ENCODE measurements at regions not wholly inside any gene's neighbourhood (a gene's known extent, or its start where the extent isn't known, plus 50 kb on each side); places are given as distances from the start of the nearest gene placed in this dataset.

GRCh38 chr7:91372323-91372722 lies 108.1 kb downstream of the FZD1 start:
- no peak overlapping the region for H3K4me2 ChIP-seq (replicated peaks; ENCODE audit: low read depth, low read length, poor library complexity, severe bottlenecking)
- H3K9me3 ChIP-seq (ENCODE audit: control extremely low read depth in 1 of 3, control insufficient read depth in 2 of 3, insufficient read depth in 1 of 3, low read length in 2 of 3), result no peaks in the 10 kb centered on the region
- H3K79me2 ChIP-seq (ENCODE audit: control insufficient read depth, insufficient read depth, low read length), result no peaks in the 10 kb centered on the region
- no peak for DNase-seq
- WGBS (ENCODE audit: insufficient coverage), result 100% methylated on average over 2 of the region's 3 CpGs
- ATAC-seq (ENCODE audit: low read depth), result no peak
- no peak overlapping the region for H3K27ac ChIP-seq (ENCODE audit: low read length in 2 of 2)
- peaks cover 4% of the 10 kb centered on the region for H3K4me1 Mint-ChIP-seq
- TF ChIP-seq EZH2 (IDR thresholded peaks at IDR 0.05; ENCODE audit: borderline replicate concordance, insufficient read depth, low read depth, low read length, poor library complexity, severe bottlenecking), result no peak
- TF ChIP-seq CTCF (IDR thresholded peaks at IDR 0.05), result no peak
- no peaks in the 10 kb centered on the region for H4K20me1 ChIP-seq (ENCODE audit: control insufficient read depth, insufficient read depth, low read length, poor library complexity, severe bottlenecking)
- no peak overlapping the region for H3K4me3 Mint-ChIP-seq
- POLR2A ChIA-PET, result no interaction called here
- H3K9ac ChIP-seq (ENCODE audit: low read length), result no peak overlapping the region
- H3K36me3 ChIP-seq (replicated peaks in 1 of 2; ENCODE audit: control extremely low read depth in 1 of 2, control insufficient read depth in 1 of 2, extremely low read depth in 1 of 2, insufficient read depth in 2 of 2, low read length in 1 of 2), result no peaks in the 10 kb centered on the region
- no peak overlapping the region for H3K27ac Mint-ChIP-seq
- intact Hi-C loops (cut with micrococcal nuclease), result no loop called here
- no peaks in the 10 kb centered on the region for H3K27me3 ChIP-seq (replicated peaks in 1 of 4; ENCODE audit: control extremely low read depth in 1 of 4, control insufficient read depth in 3 of 4, insufficient read depth in 4 of 4, low read length in 3 of 4)
- no peak overlapping the region for H2AFZ ChIP-seq (ENCODE audit: insufficient read depth, low read depth, low read length, poor library complexity, severe bottlenecking)
- peaks cover 12% of the 10 kb centered on the region for H3K27me3 Mint-ChIP-seq
- H3K4me3 ChIP-seq (ENCODE audit: control extremely low read depth in 1 of 5, extremely low read depth in 1 of 5, insufficient read depth in 1 of 5, low read depth in 2 of 5, low read length in 4 of 5), result no peak overlapping the region
- no peaks in the 10 kb centered on the region for H3K4me1 ChIP-seq (ENCODE audit: control insufficient read depth in 2 of 2, insufficient read depth in 2 of 2, low read length in 2 of 2)
- CTCF ChIA-PET, result no interaction called here
- H3K9me3 Mint-ChIP-seq (ENCODE audit: insufficient read depth), result no peaks in the 10 kb centered on the region

- no peak for ATAC-seq (ENCODE audit: low read depth)
- H3K79me2 ChIP-seq (ENCODE audit: control insufficient read depth, insufficient read depth, low read length), result no peaks in the 10 kb centered on the region
- H3K4me2 ChIP-seq (replicated peaks; ENCODE audit: low read depth, low read length, poor library complexity, severe bottlenecking), result no peak overlapping the region
- intact Hi-C loops (cut with micrococcal nuclease), result no loop called here
- H4K20me1 ChIP-seq (ENCODE audit: control insufficient read depth, insufficient read depth, low read length, poor library complexity, severe bottlenecking), result no peaks in the 10 kb centered on the region
- Mint-ChIP-seq H3K9me3 (ENCODE audit: insufficient read depth) (no peaks in the 10 kb centered on the region), H3K4me1 (peaks cover 4% of the 10 kb centered on the region), H3K27ac (no peak overlapping the region), H3K4me3 (no peak overlapping the region), H3K27me3 (peaks cover 12% of the 10 kb centered on the region)
- no peak overlapping the region for H3K27ac ChIP-seq (ENCODE audit: low read length in 2 of 2)
- no peaks in the 10 kb centered on the region for H3K9me3 ChIP-seq (ENCODE audit: control extremely low read depth in 1 of 3, control insufficient read depth in 2 of 3, insufficient read depth in 1 of 3, low read length in 2 of 3)
- POLR2A ChIA-PET, result no interaction called here
- H3K4me1 ChIP-seq (ENCODE audit: control insufficient read depth in 2 of 2, insufficient read depth in 2 of 2, low read length in 2 of 2), result no peaks in the 10 kb centered on the region
- H3K36me3 ChIP-seq (replicated peaks in 1 of 2; ENCODE audit: control extremely low read depth in 1 of 2, control insufficient read depth in 1 of 2, extremely low read depth in 1 of 2, insufficient read depth in 2 of 2, low read length in 1 of 2), result no peaks in the 10 kb centered on the region
- no peak overlapping the region for H2AFZ ChIP-seq (ENCODE audit: insufficient read depth, low read depth, low read length, poor library complexity, severe bottlenecking)
- 90% methylated on average over 1 of the region's 4 CpGs for WGBS (ENCODE audit: insufficient coverage)
- H3K4me3 ChIP-seq (ENCODE audit: control extremely low read depth in 1 of 5, extremely low read depth in 1 of 5, insufficient read depth in 1 of 5, low read depth in 2 of 5, low read length in 4 of 5), result no peak overlapping the region
- H3K27me3 ChIP-seq (replicated peaks in 1 of 4; ENCODE audit: control extremely low read depth in 1 of 4, control insufficient read depth in 3 of 4, insufficient read depth in 4 of 4, low read length in 3 of 4), result no peaks in the 10 kb centered on the region
- no peak overlapping the region for H3K9ac ChIP-seq (ENCODE audit: low read length)
- DNase-seq, result no peak
- CTCF ChIA-PET, result no interaction called here
- TF ChIP-seq CTCF (IDR thresholded peaks at IDR 0.05) (no peak), EZH2 (IDR thresholded peaks at IDR 0.05; ENCODE audit: borderline replicate concordance, insufficient read depth, low read depth, low read length, poor library complexity, severe bottlenecking) (no peak)
Measured at GRCh38 chr7:91373111-91373800, 109.0 kb downstream of the FZD1 start.
